HT-29 (cell line): ENCODE measurements at regions not wholly inside any gene's neighbourhood (a gene's known extent, or its start where the extent isn't known, plus 50 kb on each side); places are given as distances from the start of the nearest gene placed in this dataset.
A peak's percentile ranks its signal among the peaks of the same experiment; 100 is the strongest.
"Not testable (repeated sequence)": the region's sequence is repeated elsewhere in the genome, so short reads cannot be mapped to it uniquely, and the experiment has no call there.

Experiments used
- DNase-seq: peaks from one replicate; pipeline ENCODE4 v3.0.0-alpha.2; 2015; ENCODE audit warnings: low spot score

GRCh38 chr15:35282965-35283496 lies 197.9 kb upstream of the NANOGP8 start:
- no peak for DNase-seq

DNA sequence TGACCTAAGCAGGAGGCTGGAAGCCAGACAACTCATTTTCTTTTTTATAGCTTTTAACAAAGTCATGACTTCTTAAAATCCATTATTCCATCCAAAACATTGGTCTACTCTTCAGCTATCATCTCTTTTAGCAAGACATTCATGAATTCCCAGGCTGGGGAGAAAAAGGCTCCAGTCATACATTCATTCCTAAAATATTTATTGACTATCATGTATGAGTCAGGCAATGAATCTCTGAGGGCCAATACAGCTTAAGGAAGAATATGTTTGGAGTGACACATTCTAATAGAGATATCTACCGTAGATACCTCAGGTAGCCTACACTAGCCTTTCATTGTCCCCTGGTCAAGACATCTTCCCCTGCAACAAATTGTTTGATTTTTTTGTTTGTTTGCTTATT lies 196.4 kb upstream of the NANOGP8 start:
- DNase-seq = no peak

- DNase-seq = no peak
Measured at GRCh38 chr15:35279811-35280210, 194.7 kb upstream of the NANOGP8 start.

- DNase-seq = no peak
Measured at GRCh38 chr15:35271371-35272043, 186.4 kb upstream of the NANOGP8 start.

- peak; percentile 6 for DNase-seq
Measured at GRCh38 chr15:35260941-35261340, 175.8 kb upstream of the NANOGP8 start.

- DNase-seq = not testable (repeated sequence)
Measured at GRCh38 chr15:35260274-35260673, 175.2 kb upstream of the NANOGP8 start.

GRCh38 chr15:35256551-35256950 lies 171.5 kb upstream of the NANOGP8 start:
- DNase-seq = no peak

DNA sequence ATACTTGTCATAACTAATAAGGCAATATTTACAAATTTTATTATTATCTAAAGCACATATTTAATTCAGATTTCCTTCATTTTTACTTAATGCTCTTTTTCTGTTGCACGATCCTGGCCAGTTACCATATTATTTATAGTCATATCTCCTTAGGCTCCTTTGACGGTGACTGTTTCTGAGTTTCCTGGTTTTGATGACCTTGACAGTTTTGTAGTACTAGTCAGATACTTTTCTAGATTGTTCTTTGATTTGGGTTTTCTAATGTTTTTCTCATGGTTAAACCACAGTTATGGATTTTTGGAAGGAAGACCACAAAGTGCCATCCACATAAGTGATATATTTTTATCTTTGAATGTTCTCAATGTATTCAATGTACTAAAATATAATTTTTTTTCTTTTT lies 171.0 kb upstream of the NANOGP8 start:
- DNase-seq = no peak

GRCh38 chr15:35254908-35255307 lies 169.8 kb upstream of the NANOGP8 start:
- DNase-seq = not testable (repeated sequence)

- DNase-seq = no peak
Measured at GRCh38 chr15:35254062-35254461, 169.0 kb upstream of the NANOGP8 start.

- no peak for DNase-seq
Measured at GRCh38 chr15:35252351-35252865, 167.3 kb upstream of the NANOGP8 start.

DNA sequence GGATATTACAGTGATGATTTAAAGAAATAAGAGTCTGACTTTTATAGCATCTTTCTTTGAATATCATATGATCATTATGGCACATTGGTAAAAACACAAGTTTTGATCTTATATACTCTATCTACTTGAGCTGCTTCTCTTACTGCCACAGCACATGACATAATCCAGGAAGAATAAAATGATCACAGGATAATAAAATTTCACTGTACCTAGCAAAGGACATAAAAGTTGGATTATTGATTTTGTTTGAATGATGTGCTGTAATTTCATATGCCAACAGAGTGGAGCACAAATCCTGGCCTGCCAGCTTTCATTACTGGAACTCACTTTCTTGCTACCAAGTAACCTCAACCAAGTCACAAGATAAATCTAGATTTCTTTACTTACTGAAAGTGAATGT lies 162.1 kb upstream of the NANOGP8 start:
- no peak for DNase-seq

DNA sequence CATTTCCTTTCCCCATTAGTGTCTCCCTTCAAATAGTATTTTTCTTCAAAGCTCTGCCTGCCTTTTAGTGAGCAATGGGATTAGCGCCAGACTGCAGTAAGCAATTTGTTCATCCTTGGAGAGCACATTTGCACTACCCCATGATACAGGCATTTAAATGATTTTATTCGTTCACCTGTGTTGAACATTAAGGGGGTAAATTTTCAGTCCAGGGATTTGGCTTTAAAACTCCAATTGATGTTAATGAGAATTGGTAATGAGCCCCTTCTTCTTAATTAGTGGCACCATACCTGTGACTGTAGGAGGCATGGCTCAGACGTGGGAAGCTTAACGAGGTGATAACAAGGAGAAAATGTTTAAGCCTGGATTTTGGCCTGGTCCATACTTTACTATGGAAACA lies 161.4 kb upstream of the NANOGP8 start:
- no peak for DNase-seq

DNA sequence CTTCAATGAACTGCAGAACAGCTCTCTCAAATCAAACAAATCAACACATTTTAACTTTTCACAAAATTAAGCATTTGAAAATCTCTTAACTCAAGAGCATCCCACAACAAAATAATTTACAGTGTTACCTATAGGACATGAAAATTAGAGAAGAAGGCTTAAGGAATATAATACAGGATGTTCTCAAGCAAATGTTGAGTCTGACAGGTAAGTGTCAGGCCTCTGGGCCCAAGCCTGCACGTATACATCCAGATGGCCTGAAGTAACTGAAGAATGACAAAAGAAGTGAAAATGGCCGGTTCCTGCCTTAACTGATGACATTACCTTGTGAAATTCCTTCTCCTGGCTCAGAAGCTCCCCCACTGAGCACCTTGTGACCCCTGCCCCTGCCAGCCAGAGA lies 160.6 kb upstream of the NANOGP8 start:
- DNase-seq = not testable (repeated sequence)

DNA sequence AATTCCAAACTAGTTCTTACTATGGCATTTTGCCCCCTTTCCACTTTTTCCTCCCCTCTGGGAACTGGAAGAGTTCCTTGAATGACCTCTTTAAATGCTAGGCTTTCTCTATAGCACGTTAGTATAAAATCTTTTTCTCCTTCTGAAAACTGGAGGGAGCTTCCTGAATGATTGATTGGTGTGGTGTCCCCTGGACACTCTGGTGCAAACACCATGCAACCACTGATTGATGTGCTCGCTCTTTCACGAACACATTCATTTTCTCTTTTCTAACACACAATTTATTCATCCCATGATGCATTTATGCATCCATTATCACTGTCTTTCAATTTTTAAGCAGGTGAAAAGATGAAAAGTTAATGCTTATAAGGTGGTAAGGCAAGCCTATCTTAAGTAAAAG lies 159.1 kb upstream of the NANOGP8 start:
- no peak for DNase-seq

DNA sequence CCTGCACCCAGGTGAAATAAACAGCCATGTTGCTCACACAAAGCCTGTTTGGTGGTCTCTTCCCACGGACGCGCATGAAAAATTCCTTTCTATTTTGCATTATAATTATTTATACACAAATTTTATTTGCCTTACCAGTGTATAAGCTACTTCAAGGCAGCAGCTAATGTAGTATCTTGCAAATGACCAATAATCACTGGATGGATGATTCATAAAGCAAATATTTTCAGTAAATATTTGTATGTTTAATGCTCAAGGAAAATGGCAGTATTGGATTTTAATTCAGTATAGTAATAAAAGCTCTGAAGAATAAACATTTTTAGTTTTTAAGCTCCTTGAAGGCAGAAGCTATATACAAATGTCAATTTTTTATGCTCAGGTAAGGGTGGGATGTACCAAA lies 158.7 kb upstream of the NANOGP8 start:
- DNase-seq = no peak

DNA sequence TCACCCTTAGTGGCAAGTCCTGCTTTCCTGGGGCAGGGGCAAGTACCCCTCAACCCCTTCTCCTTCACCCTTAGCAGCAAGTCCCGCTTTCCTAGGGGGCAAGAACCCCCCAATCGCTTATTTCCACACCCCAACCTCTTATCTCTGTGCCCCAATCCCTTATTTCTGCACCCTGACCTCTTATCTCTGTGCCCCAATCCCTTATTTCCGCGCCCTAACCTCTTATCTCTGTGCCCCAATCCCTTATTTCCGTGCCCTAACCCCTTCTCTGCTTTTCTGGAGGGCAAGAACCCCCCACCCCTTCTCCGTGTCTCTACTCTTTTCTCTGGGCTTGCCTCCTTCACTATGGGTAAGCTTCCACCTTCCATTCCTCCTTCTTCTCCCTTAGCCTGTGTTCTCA lies 154.6 kb upstream of the NANOGP8 start:
- DNase-seq = not testable (repeated sequence)

- not testable (repeated sequence) for DNase-seq
Measured at GRCh38 chr15:35238448-35238847, 153.4 kb upstream of the NANOGP8 start.

DNA sequence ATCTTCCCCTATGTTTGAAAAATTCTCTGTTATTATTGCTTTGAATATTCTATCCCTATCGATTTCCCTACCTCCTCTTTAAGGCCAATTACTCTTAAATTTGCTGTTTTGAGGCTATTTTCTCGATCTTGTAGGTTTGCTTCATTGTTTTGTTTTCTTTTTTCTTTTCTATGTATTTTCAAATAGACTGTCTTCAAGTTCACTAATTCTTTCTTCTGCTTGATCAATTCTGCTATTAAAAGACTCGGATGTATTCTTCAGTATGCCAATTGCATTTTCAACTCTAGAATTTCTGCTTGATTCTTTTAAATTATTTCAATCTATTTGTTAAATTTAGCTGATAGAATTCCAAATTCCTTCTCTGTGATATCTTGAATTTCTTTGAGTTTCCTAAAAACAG lies 144.0 kb upstream of the NANOGP8 start:
- no peak for DNase-seq

- DNase-seq = no peak
Measured at GRCh38 chr15:35218215-35218614, 133.1 kb upstream of the NANOGP8 start.

GRCh38 chr15:35215093-35215492 lies 130.0 kb upstream of the NANOGP8 start:
- DNase-seq = no peak

- DNase-seq = no peak
Measured at GRCh38 chr15:35211240-35211902, 126.3 kb upstream of the NANOGP8 start.

- no peak for DNase-seq
Measured at GRCh38 chr15:35210370-35210769, 125.3 kb upstream of the NANOGP8 start.
